ENCODE measurements at regions not wholly inside any gene's neighbourhood (a gene's known extent, or its start where the extent isn't known, plus 50 kb on each side); places are given as distances from the start of the nearest gene placed in this dataset.

DNA sequence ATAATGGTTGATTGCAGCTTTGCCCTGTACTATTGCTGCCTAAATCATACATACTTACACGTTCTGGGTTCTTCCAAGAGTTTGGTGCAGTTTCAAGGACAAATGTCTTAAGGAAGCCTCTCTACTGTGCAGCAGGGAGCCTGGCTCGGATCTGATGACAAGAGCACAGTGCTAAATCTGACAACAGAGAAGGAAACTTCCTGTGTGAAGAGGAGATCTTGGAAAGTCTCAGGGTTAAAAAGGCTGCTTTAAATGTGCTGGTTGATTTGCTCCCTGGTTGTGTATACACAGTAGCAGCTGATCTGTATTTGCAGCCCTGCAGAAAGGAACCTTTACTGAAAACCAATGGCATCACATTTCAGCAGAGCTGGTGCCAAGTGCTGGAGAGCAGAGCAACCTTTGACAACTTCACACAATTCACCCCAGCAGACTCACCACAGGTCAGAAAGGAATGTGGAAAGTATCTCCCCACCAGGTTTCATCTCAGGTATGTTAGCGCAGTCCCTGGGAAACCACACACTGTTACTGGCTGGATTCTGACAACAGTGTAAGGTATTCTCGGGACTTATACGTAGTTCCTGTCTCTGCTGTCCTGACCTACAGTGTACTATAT, 355.0 kb upstream of the ESRRG start:
- H3K9ac ChIP-seq (ENCODE audit: low read length), result no peak overlapping the region
- no peaks in the 10 kb centered on the region for H3K27me3 ChIP-seq (ENCODE audit: control insufficient read depth in 1 of 2, insufficient read depth in 2 of 2, low read length in 2 of 2)
- no peaks in the 10 kb centered on the region for H3K9me3 ChIP-seq (ENCODE audit: low read length)
- no peaks in the 10 kb centered on the region for H3K36me3 ChIP-seq (ENCODE audit: insufficient read depth, low read length)
- no peak overlapping the region for H3K27ac ChIP-seq (ENCODE audit: low read depth, low read length)
- H3K4me1 ChIP-seq (ENCODE audit: insufficient read depth, low read length), result peaks cover 8% of the 10 kb centered on the region
- H3K4me3 ChIP-seq (ENCODE audit: low read depth in 1 of 2, low read length in 2 of 2), result peak overlapping the region in 1 of 2 donors; percentile 33

DNA sequence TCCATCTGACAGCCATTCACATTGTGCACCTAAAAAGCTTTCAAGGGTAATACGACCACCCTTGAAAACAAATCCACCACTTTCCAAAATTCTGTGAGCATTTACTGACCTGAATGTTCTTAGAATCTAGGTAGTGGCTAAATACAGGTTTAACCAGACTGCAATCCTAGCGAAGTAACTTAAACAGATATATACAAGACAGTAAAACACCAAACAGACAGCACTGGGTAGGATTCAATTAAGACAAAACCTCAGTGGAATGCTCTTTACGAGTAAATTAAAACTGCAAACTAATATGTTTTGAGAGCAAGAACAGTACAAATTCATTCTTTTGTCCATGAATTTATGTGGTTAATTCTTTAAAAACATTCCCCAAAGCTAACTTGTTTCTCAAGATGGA, 354.2 kb upstream of the ESRRG start:
- no peak overlapping the region for H3K9ac ChIP-seq (ENCODE audit: low read length)
- no peaks in the 10 kb centered on the region for H3K27me3 ChIP-seq (ENCODE audit: control insufficient read depth in 1 of 2, insufficient read depth in 2 of 2, low read length in 2 of 2)
- H3K4me1 ChIP-seq (ENCODE audit: insufficient read depth, low read length), result peaks cover 8% of the 10 kb centered on the region
- no peaks in the 10 kb centered on the region for H3K36me3 ChIP-seq (ENCODE audit: insufficient read depth, low read length)
- peak overlapping the region; percentile 20 to 33 for H3K4me3 ChIP-seq (ENCODE audit: low read depth in 1 of 2, low read length in 2 of 2)
- no peaks in the 10 kb centered on the region for H3K9me3 ChIP-seq (ENCODE audit: low read length)
- no peak overlapping the region for H3K27ac ChIP-seq (ENCODE audit: low read depth, low read length)

DNA sequence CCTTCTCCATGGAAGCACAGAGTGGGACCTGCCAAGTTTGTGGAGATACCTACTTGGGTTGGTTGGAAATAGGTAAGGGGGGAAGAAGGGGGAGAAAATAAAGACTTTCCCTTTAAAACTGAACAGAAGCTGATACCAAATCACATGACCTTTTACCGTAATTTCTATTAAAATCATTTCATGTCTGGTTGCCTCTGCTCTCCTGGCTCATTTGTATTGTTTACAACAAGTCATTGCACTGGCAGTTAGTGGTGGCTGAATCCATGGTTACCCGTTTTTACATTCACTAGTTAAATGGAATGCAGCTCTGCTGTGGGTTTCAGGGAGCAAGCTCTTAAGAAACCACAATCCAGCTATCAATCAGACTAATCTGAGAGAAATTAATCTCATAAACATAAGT, 353.7 kb upstream of the ESRRG start:
- Histone ChIP-seq H3K27me3 (ENCODE audit: control insufficient read depth in 1 of 2, insufficient read depth in 2 of 2, low read length in 2 of 2) (no peaks in the 10 kb centered on the region), H3K27ac (ENCODE audit: low read depth, low read length) (no peak overlapping the region), H3K9me3 (ENCODE audit: low read length) (no peaks in the 10 kb centered on the region), H3K9ac (ENCODE audit: low read length) (no peak overlapping the region), H3K4me1 (ENCODE audit: insufficient read depth, low read length) (peaks cover 8% of the 10 kb centered on the region), H3K36me3 (ENCODE audit: insufficient read depth, low read length) (no peaks in the 10 kb centered on the region), H3K4me3 (ENCODE audit: low read depth in 1 of 2, low read length in 2 of 2) (peak overlapping the region in 1 of 2 donors; percentile 33)

DNA sequence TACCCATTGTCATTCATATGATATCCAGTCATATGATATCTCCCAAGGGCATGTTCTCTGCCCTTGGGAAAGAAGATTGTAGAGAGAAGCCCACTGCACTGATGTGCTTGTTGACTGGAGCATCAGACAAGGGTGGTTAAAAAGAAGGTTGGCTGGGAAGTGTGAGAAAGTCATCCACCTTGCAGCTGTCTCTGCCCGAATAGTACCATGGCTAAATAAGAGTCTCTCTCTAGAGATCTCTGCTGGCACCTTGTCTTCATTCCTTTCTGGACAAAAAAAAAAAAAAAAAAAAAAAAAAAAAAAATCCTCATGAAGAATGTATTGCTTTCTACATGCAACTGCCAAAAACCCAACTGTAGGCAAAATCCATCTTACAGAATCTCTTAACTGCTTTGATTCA, 349.7 kb upstream of the ESRRG start:
- H3K9me3 ChIP-seq (ENCODE audit: low read length), result no peaks in the 10 kb centered on the region
- H3K4me1 ChIP-seq (ENCODE audit: insufficient read depth, low read length), result peaks cover 8% of the 10 kb centered on the region
- H3K36me3 ChIP-seq (ENCODE audit: insufficient read depth, low read length), result no peaks in the 10 kb centered on the region
- H3K4me3 ChIP-seq (ENCODE audit: low read depth in 1 of 2, low read length in 2 of 2), result no peak overlapping the region
- H3K27me3 ChIP-seq (ENCODE audit: control insufficient read depth in 1 of 2, insufficient read depth in 2 of 2, low read length in 2 of 2), result no peaks in the 10 kb centered on the region
- no peak overlapping the region for H3K27ac ChIP-seq (ENCODE audit: low read depth, low read length)
- no peak overlapping the region for H3K9ac ChIP-seq (ENCODE audit: low read length)

DNA sequence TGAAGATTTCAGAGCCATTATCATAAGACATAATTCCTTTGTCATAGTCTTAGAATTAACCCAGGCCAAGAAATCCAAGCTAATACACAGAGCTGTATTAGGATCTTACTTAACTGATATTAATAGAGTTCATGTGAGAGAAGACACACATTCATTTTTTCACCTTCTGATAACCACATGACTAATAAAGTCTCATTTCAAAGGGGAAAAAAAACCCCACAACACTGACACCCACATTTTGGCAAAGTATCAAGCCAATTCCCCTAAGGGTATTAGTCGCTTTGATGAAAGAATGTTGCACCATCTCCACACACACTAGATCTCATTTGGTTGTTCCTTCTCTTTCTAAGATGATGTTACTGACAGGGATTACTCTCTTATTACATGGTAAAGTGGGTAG, 344.4 kb upstream of the ESRRG start:
- Histone ChIP-seq H3K4me3 (ENCODE audit: low read depth in 1 of 2, low read length in 2 of 2) (no peak overlapping the region), H3K27ac (ENCODE audit: low read depth, low read length) (no peak overlapping the region), H3K27me3 (ENCODE audit: control insufficient read depth in 1 of 2, insufficient read depth in 2 of 2, low read length in 2 of 2) (no peaks in the 10 kb centered on the region), H3K36me3 (ENCODE audit: insufficient read depth, low read length) (no peaks in the 10 kb centered on the region), H3K4me1 (ENCODE audit: insufficient read depth, low read length) (no peaks in the 10 kb centered on the region), H3K9ac (ENCODE audit: low read length) (no peak overlapping the region), H3K9me3 (ENCODE audit: low read length) (no peaks in the 10 kb centered on the region)

DNA sequence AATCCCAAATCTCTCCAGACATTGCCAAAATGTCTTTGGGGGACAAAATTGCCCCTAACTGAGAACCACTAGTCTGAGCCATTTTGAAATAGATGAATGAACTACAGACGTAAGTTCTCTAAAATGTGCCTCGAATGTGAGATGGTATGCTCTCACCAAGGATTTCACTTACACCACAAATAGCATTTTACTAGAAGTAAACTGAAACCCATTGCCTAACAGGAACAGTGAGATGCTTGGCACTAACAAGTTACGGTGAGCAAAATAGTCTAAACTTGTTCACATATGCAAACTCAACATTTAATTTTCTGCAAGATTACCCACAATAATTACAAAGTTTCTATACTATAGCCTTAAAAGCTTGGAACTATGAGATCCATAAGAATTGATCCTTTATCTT, 343.6 kb upstream of the ESRRG start:
- Histone ChIP-seq H3K9me3 (ENCODE audit: low read length) (no peaks in the 10 kb centered on the region), H3K4me1 (ENCODE audit: insufficient read depth, low read length) (no peaks in the 10 kb centered on the region), H3K27me3 (ENCODE audit: control insufficient read depth in 1 of 2, insufficient read depth in 2 of 2, low read length in 2 of 2) (no peaks in the 10 kb centered on the region), H3K4me3 (ENCODE audit: low read depth in 1 of 2, low read length in 2 of 2) (no peak overlapping the region), H3K27ac (ENCODE audit: low read depth, low read length) (no peak overlapping the region), H3K36me3 (ENCODE audit: insufficient read depth, low read length) (no peaks in the 10 kb centered on the region), H3K9ac (ENCODE audit: low read length) (no peak overlapping the region)

DNA sequence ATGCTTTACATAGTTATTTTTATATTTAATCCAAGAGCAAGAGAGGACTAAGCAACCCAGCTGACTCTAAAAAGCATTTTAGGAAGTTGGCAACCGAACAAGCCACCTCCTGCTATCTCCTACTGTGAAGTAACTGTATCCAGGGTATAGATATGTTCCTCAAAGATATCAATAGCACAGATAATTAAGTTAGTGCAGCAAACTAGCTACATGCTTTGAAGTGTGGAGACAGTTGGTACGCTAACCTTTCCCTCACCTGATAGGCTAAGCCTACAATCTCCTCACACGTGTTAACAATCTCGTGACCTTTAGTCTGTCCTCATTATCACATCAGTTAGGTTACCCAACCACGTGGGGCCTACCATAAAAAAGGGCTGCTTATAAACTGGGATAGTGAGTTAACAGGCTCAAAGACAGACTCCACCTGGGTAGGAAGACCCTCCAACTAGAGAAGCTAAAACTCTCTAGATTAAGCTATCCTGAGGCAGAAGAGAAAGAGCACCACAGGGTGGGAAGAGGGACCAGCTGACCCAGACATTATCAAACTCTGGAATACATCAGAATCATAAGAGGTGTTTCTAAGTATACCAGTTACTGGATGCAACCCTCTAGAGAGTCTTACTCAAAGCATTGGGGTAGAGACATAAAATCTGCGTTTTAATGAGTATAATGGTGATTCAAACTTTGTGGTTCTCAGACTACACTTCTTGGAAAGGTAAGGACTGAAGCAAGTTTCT, 340.1 kb upstream of the ESRRG start:
- H3K4me1 ChIP-seq (ENCODE audit: insufficient read depth, low read length), result no peaks in the 10 kb centered on the region
- H3K27ac ChIP-seq (ENCODE audit: low read depth, low read length), result no peak overlapping the region
- H3K9me3 ChIP-seq (ENCODE audit: low read length), result no peaks in the 10 kb centered on the region
- H3K9ac ChIP-seq (ENCODE audit: low read length), result no peak overlapping the region
- H3K27me3 ChIP-seq (ENCODE audit: control insufficient read depth in 1 of 2, insufficient read depth in 2 of 2, low read length in 2 of 2), result no peaks in the 10 kb centered on the region
- H3K36me3 ChIP-seq (ENCODE audit: insufficient read depth, low read length), result no peaks in the 10 kb centered on the region
- H3K4me3 ChIP-seq (ENCODE audit: low read depth in 1 of 2, low read length in 2 of 2), result no peak overlapping the region

DNA sequence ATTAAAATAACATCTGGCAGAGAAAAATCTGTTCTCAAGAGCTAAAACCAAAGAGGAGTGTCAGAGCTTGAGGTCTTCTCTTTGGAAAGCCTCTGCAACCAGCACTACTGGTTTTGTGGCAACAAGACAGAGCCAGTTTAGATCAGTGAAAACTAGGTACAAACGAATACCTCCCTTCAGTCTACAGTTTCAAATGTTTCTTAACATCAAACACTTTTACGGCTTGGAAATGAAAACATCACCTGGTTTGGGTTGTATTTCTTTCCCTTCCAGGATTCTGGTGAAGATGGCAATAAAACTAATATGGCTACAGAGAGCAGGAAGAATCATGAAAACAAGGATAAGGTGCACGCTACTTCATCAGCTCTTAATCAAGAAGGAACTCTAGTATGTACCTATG, 339.4 kb upstream of the ESRRG start:
- Histone ChIP-seq H3K36me3 (ENCODE audit: insufficient read depth, low read length) (no peaks in the 10 kb centered on the region), H3K27me3 (ENCODE audit: control insufficient read depth in 1 of 2, insufficient read depth in 2 of 2, low read length in 2 of 2) (no peaks in the 10 kb centered on the region), H3K9me3 (ENCODE audit: low read length) (no peaks in the 10 kb centered on the region), H3K9ac (ENCODE audit: low read length) (no peak overlapping the region), H3K4me1 (ENCODE audit: insufficient read depth, low read length) (no peaks in the 10 kb centered on the region), H3K27ac (ENCODE audit: low read depth, low read length) (no peak overlapping the region), H3K4me3 (ENCODE audit: low read depth in 1 of 2, low read length in 2 of 2) (no peak overlapping the region)

DNA sequence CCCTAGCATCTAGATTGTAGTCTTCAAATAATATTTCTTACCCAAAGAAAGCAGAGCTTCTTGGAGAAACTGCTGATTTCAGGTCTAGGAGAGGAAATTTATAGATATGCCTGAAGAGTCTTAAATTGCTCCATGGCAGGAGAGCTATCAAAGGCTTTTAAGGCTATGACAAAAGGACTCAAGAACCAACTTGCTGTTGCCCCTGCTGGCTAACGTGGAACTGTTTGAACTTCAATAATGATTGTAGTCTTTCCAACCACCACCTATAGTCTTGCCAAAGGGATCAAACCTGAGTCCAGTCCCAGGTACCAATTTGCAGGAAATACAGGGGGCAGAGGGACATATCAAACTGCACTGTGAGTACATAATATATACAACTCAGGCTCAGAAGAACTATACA, 336.2 kb upstream of the ESRRG start:
- Histone ChIP-seq H3K36me3 (ENCODE audit: insufficient read depth, low read length) (no peaks in the 10 kb centered on the region), H3K9me3 (ENCODE audit: low read length) (no peaks in the 10 kb centered on the region), H3K4me1 (ENCODE audit: insufficient read depth, low read length) (peaks cover 6% of the 10 kb centered on the region), H3K9ac (ENCODE audit: low read length) (no peak overlapping the region), H3K27ac (ENCODE audit: low read depth, low read length) (no peak overlapping the region), H3K27me3 (ENCODE audit: control insufficient read depth in 1 of 2, insufficient read depth in 2 of 2, low read length in 2 of 2) (no peaks in the 10 kb centered on the region), H3K4me3 (ENCODE audit: low read depth in 1 of 2, low read length in 2 of 2) (no peak overlapping the region)

DNA sequence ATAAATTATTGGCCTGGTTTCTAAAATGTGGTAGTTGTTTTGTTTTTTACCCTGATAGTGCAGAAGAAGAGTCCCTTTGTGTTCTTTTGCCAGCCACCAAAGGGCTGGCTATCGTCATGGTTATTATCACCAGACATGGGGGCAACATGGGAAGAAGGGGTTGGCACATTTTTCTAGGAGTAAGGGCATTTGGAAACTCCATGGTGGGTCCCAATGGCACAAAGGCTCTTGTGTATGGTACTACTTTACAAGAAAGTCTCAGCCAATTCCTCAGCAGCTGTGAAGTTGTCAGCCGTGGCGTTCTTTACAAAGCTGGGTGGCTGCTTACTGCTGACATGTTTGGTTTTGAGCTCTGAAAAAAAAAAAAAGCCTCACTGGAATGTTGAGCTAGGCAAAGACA, 330.4 kb upstream of the ESRRG start:
- no peak overlapping the region for H3K27ac ChIP-seq (ENCODE audit: low read depth, low read length)
- no peak overlapping the region for H3K9ac ChIP-seq (ENCODE audit: low read length)
- peaks cover 6% of the 10 kb centered on the region for H3K4me1 ChIP-seq (ENCODE audit: insufficient read depth, low read length)
- no peak overlapping the region for H3K4me3 ChIP-seq (ENCODE audit: low read depth in 1 of 2, low read length in 2 of 2)
- no peaks in the 10 kb centered on the region for H3K9me3 ChIP-seq (ENCODE audit: low read length)
- H3K36me3 ChIP-seq (ENCODE audit: insufficient read depth, low read length), result no peaks in the 10 kb centered on the region
- H3K27me3 ChIP-seq (ENCODE audit: control insufficient read depth in 1 of 2, insufficient read depth in 2 of 2, low read length in 2 of 2), result no peaks in the 10 kb centered on the region

DNA sequence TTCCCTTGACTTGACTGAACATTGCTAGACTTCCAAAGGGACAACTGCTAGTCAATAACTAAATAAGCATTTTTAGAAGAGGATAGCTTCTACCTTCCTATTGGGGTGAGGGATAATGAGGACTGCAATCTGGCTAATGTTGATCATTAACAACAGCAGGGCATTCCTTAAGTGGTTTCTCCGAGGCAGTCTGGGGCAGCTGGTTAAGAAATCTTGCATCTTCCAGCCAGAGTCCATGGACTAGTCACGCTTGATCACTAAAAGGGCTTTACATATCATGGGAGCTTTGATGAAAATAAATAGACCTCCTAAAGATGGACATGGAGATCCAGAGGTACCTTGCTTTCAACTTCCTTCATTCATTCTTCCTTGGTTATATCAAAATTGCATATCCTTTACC, 329.4 kb upstream of the ESRRG start:
- Histone ChIP-seq H3K9ac (ENCODE audit: low read length) (no peak overlapping the region), H3K9me3 (ENCODE audit: low read length) (no peaks in the 10 kb centered on the region), H3K4me1 (ENCODE audit: insufficient read depth, low read length) (peaks cover 6% of the 10 kb centered on the region), H3K27ac (ENCODE audit: low read depth, low read length) (no peak overlapping the region), H3K4me3 (ENCODE audit: low read depth in 1 of 2, low read length in 2 of 2) (no peak overlapping the region), H3K36me3 (ENCODE audit: insufficient read depth, low read length) (no peaks in the 10 kb centered on the region), H3K27me3 (ENCODE audit: control insufficient read depth in 1 of 2, insufficient read depth in 2 of 2, low read length in 2 of 2) (no peaks in the 10 kb centered on the region)

DNA sequence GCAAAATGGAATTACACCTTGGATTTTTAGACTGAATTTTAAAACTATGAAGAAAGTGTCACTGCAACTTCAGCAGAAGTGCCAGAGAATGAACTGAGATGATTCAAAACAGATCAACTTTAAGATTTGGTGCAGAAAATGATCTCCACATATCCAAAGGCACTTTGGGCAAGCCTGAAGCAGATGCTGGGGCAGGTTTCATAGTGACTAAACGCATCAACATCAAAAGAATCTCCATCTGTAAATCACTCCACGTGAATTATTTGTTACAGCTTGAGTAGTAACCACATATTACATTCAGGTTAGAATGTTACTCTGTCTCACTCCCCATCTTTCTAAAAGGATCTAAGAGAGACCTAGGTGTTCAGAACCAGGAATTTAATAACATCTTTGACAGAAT, 329.0 kb upstream of the ESRRG start:
- Histone ChIP-seq H3K36me3 (ENCODE audit: insufficient read depth, low read length) (no peaks in the 10 kb centered on the region), H3K27ac (ENCODE audit: low read depth, low read length) (no peak overlapping the region), H3K27me3 (ENCODE audit: control insufficient read depth in 1 of 2, insufficient read depth in 2 of 2, low read length in 2 of 2) (no peaks in the 10 kb centered on the region), H3K4me1 (ENCODE audit: insufficient read depth, low read length) (peaks cover 6% of the 10 kb centered on the region), H3K4me3 (ENCODE audit: low read depth in 1 of 2, low read length in 2 of 2) (no peak overlapping the region), H3K9ac (ENCODE audit: low read length) (no peak overlapping the region), H3K9me3 (ENCODE audit: low read length) (no peaks in the 10 kb centered on the region)

All from muscle layer of colon (tissue), 2 donors.